Inflammatory macrophage treated with lipopolysaccharide for 4 hours (primary cell): ENCODE measurements at regions not wholly inside any gene's neighbourhood (a gene's known extent, or its start where the extent isn't known, plus 50 kb on each side); places are given as distances from the start of the nearest gene placed in this dataset.
"Not testable (repeated sequence)": the region's sequence is repeated elsewhere in the genome, so short reads cannot be mapped to it uniquely, and the experiment has no call there.

ENCODE experiments used
- DNase-seq: peaks from one replicate; pipeline ENCODE4 v3.0.0-alpha.2; 2020

- DNase-seq: no peak
Measured at GRCh38 chr4:135605076-135605475, 1403.5 kb upstream of the PABPC4L start.

- DNase-seq: no peak
Measured at GRCh38 chr4:135604531-135604930, 1402.9 kb upstream of the PABPC4L start.

GRCh38 chr4:135601351-135601750, 1399.8 kb upstream of the PABPC4L start:
- DNase-seq: no peak

GRCh38 chr4:135598151-135598550, 1396.6 kb upstream of the PABPC4L start:
- no peak for DNase-seq

- no peak for DNase-seq
Measured at GRCh38 chr4:135594521-135594920, 1392.9 kb upstream of the PABPC4L start.

- no peak for DNase-seq
Measured at GRCh38 chr4:135575041-135575440, 1373.5 kb upstream of the PABPC4L start.

- DNase-seq: no peak
Measured at GRCh38 chr4:135573251-135573650, 1371.7 kb upstream of the PABPC4L start.

GRCh38 chr4:135564090-135564489, 1362.5 kb upstream of the PABPC4L start:
- no peak for DNase-seq

GRCh38 chr4:135553213-135553612, 1351.6 kb upstream of the PABPC4L start:
- no peak for DNase-seq

- no peak for DNase-seq
Measured at GRCh38 chr4:135552131-135552530, 1350.5 kb upstream of the PABPC4L start.

- DNase-seq: no peak
Measured at GRCh38 chr4:135548711-135549110, 1347.1 kb upstream of the PABPC4L start.

- DNase-seq: no peak
Measured at GRCh38 chr4:135545616-135546317, 1344.2 kb upstream of the PABPC4L start.

GRCh38 chr4:135538698-135539097, 1337.1 kb upstream of the PABPC4L start:
- no peak for DNase-seq

GRCh38 chr4:135533053-135533452, 1331.5 kb upstream of the PABPC4L start:
- DNase-seq: no peak

- DNase-seq: no peak
Measured at GRCh38 chr4:135532132-135532531, 1330.5 kb upstream of the PABPC4L start.

GRCh38 chr4:135515295-135515694, 1313.7 kb upstream of the PABPC4L start:
- no peak for DNase-seq

- no peak for DNase-seq
Measured at GRCh38 chr4:135510582-135510981, 1309.0 kb upstream of the PABPC4L start.

- DNase-seq: no peak
Measured at GRCh38 chr4:135508006-135508714, 1306.6 kb upstream of the PABPC4L start.

GRCh38 chr4:135497563-135498152, 1296.1 kb upstream of the PABPC4L start:
- DNase-seq: no peak

GRCh38 chr4:135492439-135492838, 1290.8 kb upstream of the PABPC4L start:
- no peak for DNase-seq

GRCh38 chr4:135485371-135485770, 1283.8 kb upstream of the PABPC4L start:
- DNase-seq: no peak

- no peak for DNase-seq
Measured at GRCh38 chr4:135476272-135476671, 1274.7 kb upstream of the PABPC4L start.

GRCh38 chr4:135464311-135464710, 1262.7 kb upstream of the PABPC4L start:
- no peak for DNase-seq

- not testable (repeated sequence) for DNase-seq
Measured at GRCh38 chr4:135447598-135447997, 1246.0 kb upstream of the PABPC4L start.
